GM18951 (cell line): ENCODE measurements at regions not wholly inside any gene's neighbourhood (a gene's known extent, or its start where the extent isn't known, plus 50 kb on each side); places are given as distances from the start of the nearest gene placed in this dataset.
"Not testable (repeated sequence)": the region's sequence is repeated elsewhere in the genome, so short reads cannot be mapped to it uniquely, and the experiment has no call there.

ENCODE experiments used
- POLR2A ChIP-seq: IDR thresholded peaks from 4 replicates; pipeline ENCODE4 v1.6.1; 2011; ENCODE audit warnings: mild to moderate bottlenecking; ENCODE audit not compliant: insufficient read length, insufficient read depth; ENCODE audit errors: extremely low read depth
- in situ Hi-C: fragments of 300-500 bp; cut with MboI; formaldehyde crosslinking; loops from one replicate; pipeline ENCODE4 v1.12.0; 2022; ENCODE audit warnings: low sequenced_read_pairs, mixed read lengths, inconsistent platforms; ENCODE audit not compliant: unreplicated experiment

GRCh38 chr18:76307293-76307690 is 187.8 kb downstream of the ZNF516 start:
- in situ Hi-C loops = no loop called here
- no peak for TF ChIP-seq POLR2A

DNA sequence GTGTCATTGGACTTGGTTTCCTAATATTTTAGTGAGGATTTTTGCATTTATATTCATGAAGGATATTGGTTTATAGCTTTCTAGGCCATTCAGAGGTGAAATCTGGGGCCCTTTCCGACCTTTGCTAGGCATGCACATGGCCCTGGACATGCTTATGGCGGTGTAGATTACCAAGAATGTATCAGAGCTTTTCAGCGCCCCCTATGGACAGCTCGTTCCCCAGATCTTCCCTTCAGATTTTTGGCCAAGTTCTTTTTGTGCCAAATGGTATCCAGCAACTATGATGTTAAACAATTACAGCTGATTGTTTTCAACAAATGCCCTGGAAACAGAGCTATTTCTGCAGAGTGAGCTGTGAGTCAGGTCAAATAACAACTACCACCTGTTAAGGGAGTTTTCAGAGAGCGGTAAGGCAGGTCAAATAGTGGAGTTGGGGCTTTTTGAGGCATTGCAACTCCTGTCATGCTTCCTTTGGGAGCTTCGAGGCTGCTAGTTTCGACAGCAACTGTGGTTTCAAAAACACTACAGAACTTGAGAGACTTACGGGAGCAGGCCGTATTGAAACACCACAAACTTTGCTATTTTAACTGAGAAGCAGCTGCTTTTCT is 188.3 kb downstream of the ZNF516 start:
- no peak for TF ChIP-seq POLR2A
- in situ Hi-C loops = no loop called here

DNA sequence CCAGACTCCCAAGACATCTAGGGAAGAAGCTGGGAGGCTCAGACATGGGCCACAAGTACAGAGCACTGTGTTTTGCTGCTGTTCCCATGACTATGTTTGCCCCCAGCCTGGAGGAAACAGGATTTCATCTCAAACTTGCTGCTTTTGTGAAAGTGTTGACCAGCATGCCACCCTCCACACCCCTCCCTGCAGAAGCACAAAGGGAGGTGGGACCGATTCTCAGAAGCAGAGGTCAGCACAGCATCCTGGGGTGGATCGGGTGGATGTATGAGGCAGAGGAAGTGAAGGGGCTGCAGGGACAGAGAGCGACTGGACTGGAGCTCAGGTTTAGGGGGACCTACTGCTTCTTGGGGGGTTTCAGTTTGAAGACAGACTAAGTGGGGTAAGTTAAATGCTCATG is 209.2 kb downstream of the ZNF516 start:
- in situ Hi-C loops = loop anchor here (25.0 kb wide), 1 partner anchor 1876 kb away; no protein-coding TSS in a partner anchor
- no peak for TF ChIP-seq POLR2A

GRCh38 chr18:76281565-76281964 is 213.5 kb downstream of the ZNF516 start:
- in situ Hi-C loops = loop anchor here (25.0 kb wide), 1 partner anchor 1881 kb away; no protein-coding TSS in a partner anchor
- TF ChIP-seq POLR2A = no peak

- in situ Hi-C loops = loop anchor here (25.0 kb wide), 1 partner anchor 1884 kb away; no protein-coding TSS in a partner anchor
- TF ChIP-seq POLR2A = no peak
Measured at GRCh38 chr18:76277801-76278200, 217.2 kb downstream of the ZNF516 start.

GRCh38 chr18:76275727-76276313 is 219.2 kb downstream of the ZNF516 start:
- TF ChIP-seq POLR2A = no peak
- in situ Hi-C loops = loop anchor here (25.0 kb wide), 1 partner anchor 1886 kb away; no protein-coding TSS in a partner anchor

DNA sequence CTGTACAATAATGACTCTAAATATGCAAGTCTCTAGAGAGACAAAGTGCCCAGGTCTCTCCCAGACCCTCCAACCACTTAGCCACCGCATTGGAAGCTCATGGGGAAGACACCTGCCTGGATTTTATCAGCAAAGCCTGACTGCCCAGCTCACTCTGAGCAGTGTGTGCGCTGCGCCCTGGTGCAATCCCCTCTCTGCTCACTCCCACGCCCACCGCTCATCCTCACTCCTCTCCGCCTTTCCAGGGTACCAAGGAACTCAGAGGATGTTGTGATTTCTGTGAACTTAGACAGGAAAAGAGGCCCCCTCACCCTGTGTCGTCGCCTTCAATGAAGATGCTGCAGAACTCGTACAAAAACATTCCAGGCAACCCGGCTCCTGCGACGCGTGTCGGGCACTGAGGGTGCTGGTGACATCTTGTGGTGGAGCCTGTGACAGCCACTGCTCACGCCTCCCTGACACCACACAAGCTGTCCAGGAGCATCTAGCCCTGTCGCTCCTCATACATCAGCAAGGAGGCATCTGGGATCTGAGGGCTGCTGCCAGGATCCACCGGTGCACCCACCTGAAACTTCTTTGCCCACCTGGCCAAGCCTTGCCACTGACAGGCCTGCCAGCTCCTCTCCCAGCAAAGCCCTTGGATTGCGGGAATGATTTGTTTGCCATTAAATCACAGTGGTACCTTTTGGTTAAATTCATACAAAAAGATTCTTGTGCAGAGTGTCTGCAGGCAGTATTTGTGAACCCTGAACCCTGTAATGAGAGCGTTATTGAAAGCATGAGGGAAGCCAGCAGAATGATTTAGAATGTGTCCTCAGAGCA is 220.4 kb downstream of the ZNF516 start:
- TF ChIP-seq POLR2A = no peak
- in situ Hi-C loops = loop anchor here (25.0 kb wide), 1 partner anchor 1888 kb away; no protein-coding TSS in a partner anchor

DNA sequence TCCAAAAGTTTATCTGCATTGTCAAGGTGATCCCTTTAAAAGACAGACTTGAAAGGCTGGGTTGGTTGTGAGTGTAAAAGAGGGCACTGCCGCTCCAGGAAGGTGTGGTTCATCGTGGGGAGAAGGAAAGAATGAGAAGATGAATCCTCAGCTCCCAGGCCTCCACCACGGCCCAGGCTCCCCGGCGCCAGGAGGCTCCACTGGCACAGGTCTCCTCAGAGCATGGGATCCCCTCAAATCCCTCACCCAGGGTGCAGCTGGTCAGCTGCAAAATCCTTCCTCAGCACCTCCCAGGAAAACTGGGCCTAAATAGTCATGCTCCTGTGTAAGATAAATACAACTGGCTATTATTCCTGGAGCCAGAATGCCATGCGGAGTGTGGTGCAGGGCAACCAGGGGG is 221.1 kb downstream of the ZNF516 start:
- in situ Hi-C loops = no loop called here

DNA sequence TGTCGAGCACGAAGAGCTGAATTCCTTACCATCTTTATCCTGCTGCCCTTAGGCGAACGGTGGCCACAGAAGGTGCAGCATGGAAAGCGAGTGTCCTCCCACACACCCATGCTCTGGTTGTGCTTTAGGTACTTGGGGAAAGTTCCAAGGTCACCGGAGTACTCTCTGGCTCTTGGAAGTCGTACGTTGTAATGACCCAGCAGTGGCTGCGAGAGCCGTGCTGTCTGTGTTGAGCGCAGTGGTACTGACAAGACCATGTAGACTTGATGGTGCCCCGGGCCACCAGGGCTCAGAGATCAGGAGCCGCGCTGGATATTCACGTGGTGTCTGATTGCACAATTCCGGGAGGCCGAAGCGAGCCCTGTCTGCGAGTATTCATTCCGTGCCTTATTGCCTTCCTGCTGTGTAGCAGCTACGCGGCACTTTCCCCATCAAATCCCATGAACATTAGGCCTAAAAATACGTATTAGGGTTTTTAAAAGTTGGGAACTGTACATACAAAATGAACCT is 222.0 kb downstream of the ZNF516 start:
- TF ChIP-seq POLR2A = no peak
- in situ Hi-C loops = no loop called here

More for the DNA sequence above, 221.1 kb downstream of the ZNF516 start:
- no peak for TF ChIP-seq POLR2A

DNA sequence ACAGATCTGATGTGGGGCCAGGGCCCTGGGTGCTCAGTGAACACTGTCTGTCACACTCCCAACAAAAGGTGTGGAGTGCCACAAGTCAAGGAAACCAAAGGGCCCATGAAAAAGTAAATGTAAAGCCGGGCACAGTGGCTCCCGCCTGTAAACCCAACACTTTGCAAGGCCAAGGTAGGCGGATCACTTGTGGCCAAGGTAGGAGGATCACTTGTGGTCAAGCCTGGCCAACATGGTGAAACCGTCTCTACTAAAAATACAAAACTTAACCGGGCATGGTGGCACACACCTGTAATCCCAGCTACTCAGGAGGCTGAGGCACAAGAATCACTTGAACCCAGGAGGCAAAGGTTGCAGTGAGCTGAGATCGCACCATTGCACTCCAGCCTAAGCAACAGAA is 227.6 kb downstream of the ZNF516 start:
- in situ Hi-C loops = not testable (repeated sequence)

GRCh38 chr18:76266236-76266991 is 228.6 kb downstream of the ZNF516 start:
- in situ Hi-C loops = no loop called here
- TF ChIP-seq POLR2A = no peak

DNA sequence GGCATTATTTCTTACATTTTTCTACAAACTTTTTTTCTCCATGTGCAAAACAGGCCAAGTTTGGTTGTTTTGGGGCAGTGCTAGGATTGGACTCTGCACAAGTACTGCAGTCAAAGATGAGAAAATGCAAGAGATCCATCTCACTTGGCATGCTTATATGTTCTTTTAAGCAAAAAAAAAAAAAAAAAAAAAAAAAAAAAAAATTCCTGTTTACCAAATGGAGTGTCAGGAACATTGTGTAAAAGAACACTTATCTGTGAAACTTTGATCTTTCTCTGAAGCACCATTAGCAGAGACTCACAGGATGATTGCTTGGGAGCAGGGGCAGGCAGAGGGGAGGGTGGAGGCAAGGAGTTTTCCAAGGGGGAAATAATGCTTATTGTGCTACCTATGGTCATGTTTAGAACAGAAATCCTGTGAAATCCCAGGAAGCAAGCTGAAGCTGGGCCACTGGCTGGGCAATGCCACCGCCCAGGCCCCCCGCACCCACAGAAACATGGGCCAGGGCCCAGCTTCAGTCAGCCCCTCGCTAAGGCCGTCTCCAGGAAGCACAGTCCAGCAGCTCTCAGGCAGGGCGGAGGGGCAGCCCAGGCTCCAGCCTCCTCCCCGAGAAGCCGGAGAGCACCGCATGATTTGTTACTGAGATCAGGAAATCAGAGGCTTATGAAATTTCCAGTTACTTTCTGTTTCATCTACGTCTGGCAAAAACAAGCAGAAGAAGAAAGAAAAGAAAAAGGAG is 229.4 kb downstream of the ZNF516 start:
- no peak for TF ChIP-seq POLR2A
- in situ Hi-C loops = no loop called here
